ENCODE measurements at regions not wholly inside any gene's neighbourhood (a gene's known extent, or its start where the extent isn't known, plus 50 kb on each side); places are given as distances from the start of the nearest gene placed in this dataset.

GRCh38 chr2:57782587-57782986, 264.0 kb upstream of the VRK2 start:
- ATAC-seq (no peak), DNase-seq (no peak)
- no peak overlapping the region for H3K4me3 ChIP-seq

GRCh38 chr2:57793310-57793709, 253.3 kb upstream of the VRK2 start:
- Histone ChIP-seq H3K4me3 (no peak overlapping the region), H3K27me3 (no peaks in the 10 kb centered on the region), H3K36me3 (no peaks in the 10 kb centered on the region), H3K27ac (no peak overlapping the region), H3K9me3 (no peaks in the 10 kb centered on the region), H3K4me1 (no peaks in the 10 kb centered on the region)
- DNase-seq (no peak), ATAC-seq (no peak)
- WGBS (ENCODE audit: insufficient coverage, low coverage, low lambda C conversion rate, missing lambda C conversion rate) = 100% methylated on average over 1 of the region's 2 CpGs
- intact Hi-C loops (cut with DNase I) = no loop called here
- TF ChIP-seq POLR2A (IDR thresholded peaks at IDR 0.05) = no peak
- no peak for TF ChIP-seq CTCF (IDR thresholded peaks at IDR 0.05)

More at GRCh38 chr2:57782587-57782986, 264.0 kb upstream of the VRK2 start:
- H3K27me3 ChIP-seq = no peaks in the 10 kb centered on the region
- TF ChIP-seq POLR2A (IDR thresholded peaks at IDR 0.05) = no peak
- TF ChIP-seq CTCF (IDR thresholded peaks at IDR 0.05) = no peak
- no peaks in the 10 kb centered on the region for H3K36me3 ChIP-seq
- no peak overlapping the region for H3K27ac ChIP-seq
- intact Hi-C loops (cut with DNase I) = no loop called here
- H3K9me3 ChIP-seq = no peaks in the 10 kb centered on the region
- no peaks in the 10 kb centered on the region for H3K4me1 ChIP-seq

GRCh38 chr2:57796527-57796926, 250.1 kb upstream of the VRK2 start:
- no peak overlapping the region for H3K27ac ChIP-seq
- no peaks in the 10 kb centered on the region for H3K36me3 ChIP-seq
- DNase-seq (no peak), ATAC-seq (no peak)
- intact Hi-C loops (cut with DNase I) = no loop called here
- H3K27me3 ChIP-seq = no peaks in the 10 kb centered on the region
- no peaks in the 10 kb centered on the region for H3K9me3 ChIP-seq
- 35% methylated on average over 2 of the region's 2 CpGs for WGBS (ENCODE audit: insufficient coverage, low coverage, low lambda C conversion rate, missing lambda C conversion rate)
- no peak for TF ChIP-seq CTCF (IDR thresholded peaks at IDR 0.05)
- no peak for TF ChIP-seq POLR2A (IDR thresholded peaks at IDR 0.05)
- no peak overlapping the region for H3K4me3 ChIP-seq
- no peaks in the 10 kb centered on the region for H3K4me1 ChIP-seq

GRCh38 chr2:57798346-57798745, 248.3 kb upstream of the VRK2 start:
- TF ChIP-seq POLR2A (IDR thresholded peaks at IDR 0.05) = no peak
- no peak for TF ChIP-seq CTCF (IDR thresholded peaks at IDR 0.05)
- Histone ChIP-seq H3K27me3 (no peaks in the 10 kb centered on the region), H3K27ac (no peak overlapping the region), H3K4me1 (no peaks in the 10 kb centered on the region), H3K9me3 (no peaks in the 10 kb centered on the region), H3K36me3 (no peaks in the 10 kb centered on the region), H3K4me3 (no peak overlapping the region)
- no peak for DNase-seq
- ATAC-seq = no peak
- intact Hi-C loops (cut with DNase I) = no loop called here

- no peak overlapping the region for H3K27ac ChIP-seq
- H3K4me1 ChIP-seq = no peaks in the 10 kb centered on the region
- DNase-seq (no peak), ATAC-seq (no peak)
- intact Hi-C loops (cut with DNase I) = no loop called here
- WGBS (ENCODE audit: insufficient coverage, low coverage, low lambda C conversion rate, missing lambda C conversion rate) = 87% methylated on average over 14 of the region's 14 CpGs
- H3K4me3 ChIP-seq = no peak overlapping the region
- no peaks in the 10 kb centered on the region for H3K27me3 ChIP-seq
- H3K9me3 ChIP-seq = no peaks in the 10 kb centered on the region
- H3K36me3 ChIP-seq = no peaks in the 10 kb centered on the region
- TF ChIP-seq CTCF (IDR thresholded peaks at IDR 0.05) (no peak), POLR2A (IDR thresholded peaks at IDR 0.05) (no peak)
These were observed 244.4 kb upstream of the VRK2 start for GRCh38 chr2:57802243-57802642.
